ENCODE measurements at regions not wholly inside any gene's neighbourhood (a gene's known extent, or its start where the extent isn't known, plus 50 kb on each side); places are given as distances from the start of the nearest gene placed in this dataset.

DNA sequence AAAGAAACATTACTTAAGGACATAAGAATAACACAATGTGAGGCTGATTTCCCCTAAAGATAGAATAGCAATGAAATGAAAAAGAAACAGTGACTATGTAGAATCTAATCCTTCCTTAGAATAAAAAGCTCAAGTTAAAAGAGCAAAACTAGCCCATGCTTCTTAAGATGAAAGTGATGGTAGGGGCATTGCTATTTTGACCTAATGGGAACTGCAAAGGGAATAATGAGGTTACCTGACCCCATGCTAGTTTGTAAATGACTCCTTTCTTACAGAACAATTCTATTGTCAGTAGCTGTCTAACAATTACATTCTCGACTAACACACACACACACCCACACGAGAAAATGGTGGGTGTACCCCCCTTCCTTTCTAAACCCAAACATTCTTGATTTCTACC, 575.8 kb downstream of the CSNK1G3 start:
- no peak for FAIRE-seq

DNA sequence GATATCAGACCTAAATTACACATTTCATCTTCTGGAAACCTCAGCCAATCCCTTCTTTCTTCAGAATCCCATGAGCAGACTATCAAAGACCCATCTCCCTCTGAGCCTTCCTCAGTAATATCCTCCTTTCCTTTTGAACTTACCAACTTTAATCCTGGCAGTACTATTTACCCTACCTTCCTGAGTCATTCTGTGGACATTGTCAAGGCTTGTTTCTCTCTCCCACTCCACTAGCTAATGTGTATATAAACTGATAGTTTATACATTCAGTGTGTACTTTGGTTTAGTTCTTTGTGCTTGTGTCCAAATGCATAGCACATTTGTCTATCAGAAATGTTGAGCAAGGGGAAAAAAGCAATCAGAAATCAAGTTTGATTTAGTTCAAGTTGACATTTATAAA, 568.3 kb downstream of the CSNK1G3 start:
- no peak for FAIRE-seq

DNA sequence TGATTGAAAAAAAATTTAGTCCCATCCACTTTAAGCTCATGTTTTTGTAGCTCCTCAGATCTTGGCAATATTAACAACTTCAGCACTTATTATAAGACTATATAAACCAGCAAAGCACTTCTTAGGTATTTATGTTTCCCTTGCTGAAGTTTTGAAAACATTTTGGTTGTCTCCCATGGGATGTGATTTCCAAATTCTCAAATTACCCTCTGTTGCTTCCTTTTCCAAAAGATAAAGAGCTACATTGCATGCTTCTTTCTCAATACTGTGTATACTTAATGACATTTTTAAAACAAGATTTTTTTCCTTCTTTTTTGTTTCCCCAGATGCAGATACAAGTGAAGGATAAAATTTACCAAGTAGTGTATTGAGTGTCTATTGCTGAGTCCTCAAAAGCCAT, 567.1 kb downstream of the CSNK1G3 start:
- no peak for FAIRE-seq

DNA sequence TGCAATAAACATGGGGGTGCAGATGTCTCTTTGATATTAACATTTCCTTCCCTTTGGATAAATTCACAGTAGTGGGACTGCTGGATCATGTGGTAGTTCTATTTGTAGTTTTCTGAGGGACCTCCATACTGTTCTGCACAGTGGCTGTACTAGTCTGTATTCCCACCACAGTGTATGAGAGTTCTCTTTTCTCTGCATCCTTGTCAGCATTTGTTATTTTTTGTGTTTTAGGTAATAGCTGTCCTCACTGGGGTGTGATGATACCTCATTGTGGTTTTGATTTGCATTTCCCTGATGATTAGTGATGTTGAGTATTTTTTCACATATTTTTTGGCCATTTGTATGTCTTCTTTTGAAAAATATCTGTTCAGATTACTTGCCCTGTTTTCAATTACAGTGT, 562.5 kb downstream of the CSNK1G3 start:
- no peak for FAIRE-seq

DNA sequence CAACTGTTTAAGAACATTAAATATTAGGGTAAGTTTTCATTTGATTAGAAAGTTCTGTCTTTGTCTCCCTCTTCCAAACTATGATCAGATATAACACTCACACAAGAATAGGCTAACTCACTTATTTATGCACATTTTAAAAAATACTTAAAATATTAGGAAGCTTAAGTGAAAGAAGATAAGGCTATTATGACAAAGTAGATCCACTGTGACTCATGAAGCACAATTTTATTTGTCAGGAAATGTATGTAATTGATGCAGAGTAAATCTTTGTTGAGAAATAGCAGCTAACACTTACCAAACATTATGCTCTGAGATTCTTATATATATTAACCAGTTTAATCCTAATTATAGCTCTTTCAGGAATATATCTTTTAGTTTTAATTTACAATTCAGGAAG, 560.6 kb downstream of the CSNK1G3 start:
- FAIRE-seq, result no peak

DNA sequence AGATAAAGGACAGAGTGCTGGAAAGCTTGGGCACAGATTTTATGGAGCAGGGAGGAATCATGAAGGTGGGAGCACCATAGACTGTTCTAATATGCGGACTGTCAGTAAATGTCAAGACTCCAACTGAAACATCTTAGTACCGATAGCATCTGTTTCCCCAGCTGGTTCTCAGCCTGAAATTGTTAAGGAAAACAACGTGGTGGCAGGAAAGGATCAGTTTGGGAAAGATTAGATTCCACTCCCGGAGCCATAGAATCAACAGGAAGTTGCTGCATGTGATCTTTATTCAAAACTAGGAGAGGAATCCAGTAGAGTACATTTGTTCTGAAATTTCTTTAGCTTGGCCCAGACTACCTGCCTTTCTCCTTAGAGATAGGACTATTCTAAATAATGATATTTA, 559.1 kb downstream of the CSNK1G3 start:
- no peak for FAIRE-seq

DNA sequence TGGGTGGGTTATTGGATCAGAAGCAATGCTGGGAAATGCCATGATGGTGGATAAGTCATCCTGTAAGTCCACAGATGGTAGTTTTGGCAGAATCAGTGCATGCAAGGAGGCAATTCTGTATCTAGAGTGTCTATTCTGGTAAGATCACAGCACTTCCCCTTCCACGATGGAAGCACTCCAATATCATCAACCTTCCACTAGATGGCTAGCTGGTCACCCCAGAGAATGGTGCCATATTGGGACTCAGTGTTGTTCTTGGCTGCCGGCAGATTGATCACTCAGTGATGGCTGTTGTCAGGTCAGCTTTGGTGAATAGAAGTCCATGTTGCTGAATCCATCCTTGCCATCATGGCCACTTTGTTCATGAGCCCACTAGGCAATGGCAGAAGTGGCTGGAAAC, 553.5 kb downstream of the CSNK1G3 start:
- FAIRE-seq, result no peak

DNA sequence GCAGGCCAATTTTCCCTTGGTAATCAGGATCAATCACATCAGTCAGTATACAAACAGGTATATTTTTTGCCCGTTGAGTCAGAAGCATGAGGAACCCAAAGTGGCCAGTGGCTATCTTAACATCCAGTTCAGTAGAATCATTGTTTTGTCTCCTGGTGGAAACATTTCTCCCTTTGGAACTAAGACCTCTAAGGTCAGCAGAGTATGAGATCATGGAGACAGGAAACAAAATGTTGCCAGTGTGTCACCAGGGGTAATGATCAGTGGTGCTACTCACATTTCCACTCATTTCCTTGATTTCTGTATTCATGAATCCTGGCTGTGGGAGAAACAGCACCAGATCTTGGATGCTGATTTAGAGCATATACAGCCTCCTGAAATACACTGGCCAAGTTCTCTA, 553.0 kb downstream of the CSNK1G3 start:
- FAIRE-seq, result no peak

DNA sequence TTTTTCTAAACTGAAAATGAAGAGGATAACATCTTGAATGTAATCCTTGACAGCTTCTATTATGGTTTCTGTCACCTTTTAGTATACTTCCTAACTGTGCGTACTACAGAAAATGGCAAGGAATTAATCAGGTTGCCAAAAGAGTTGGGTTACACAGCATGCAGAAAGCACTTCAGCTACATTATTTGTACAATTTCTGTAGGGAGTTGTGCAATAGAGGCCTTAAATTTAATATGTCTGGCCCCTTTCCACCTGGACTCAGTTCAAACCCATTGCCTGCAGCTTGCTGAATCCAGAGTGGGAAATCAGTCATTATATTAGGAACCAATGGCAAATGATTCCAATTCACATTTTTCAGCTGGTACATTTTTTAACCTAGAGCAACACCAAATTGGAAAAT, 549.7 kb downstream of the CSNK1G3 start:
- no peak for FAIRE-seq

DNA sequence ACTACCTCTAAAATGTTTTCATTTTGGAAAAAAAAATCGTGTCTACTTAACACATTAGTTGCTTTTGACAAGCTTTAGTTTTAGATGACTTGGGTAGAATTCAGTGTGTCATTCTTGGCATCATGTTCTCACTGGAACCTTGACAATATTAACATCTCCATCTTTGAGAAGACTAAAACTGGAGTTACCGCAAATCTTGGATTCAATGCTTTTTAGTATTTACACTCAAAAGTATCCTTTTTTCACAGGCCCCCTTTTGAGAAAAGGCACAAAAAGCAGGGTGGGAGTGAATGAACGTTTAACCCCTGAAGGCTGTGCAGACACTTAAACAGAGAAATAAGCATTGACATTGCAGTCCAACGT, 549.1 kb downstream of the CSNK1G3 start:
- no peak for FAIRE-seq

DNA sequence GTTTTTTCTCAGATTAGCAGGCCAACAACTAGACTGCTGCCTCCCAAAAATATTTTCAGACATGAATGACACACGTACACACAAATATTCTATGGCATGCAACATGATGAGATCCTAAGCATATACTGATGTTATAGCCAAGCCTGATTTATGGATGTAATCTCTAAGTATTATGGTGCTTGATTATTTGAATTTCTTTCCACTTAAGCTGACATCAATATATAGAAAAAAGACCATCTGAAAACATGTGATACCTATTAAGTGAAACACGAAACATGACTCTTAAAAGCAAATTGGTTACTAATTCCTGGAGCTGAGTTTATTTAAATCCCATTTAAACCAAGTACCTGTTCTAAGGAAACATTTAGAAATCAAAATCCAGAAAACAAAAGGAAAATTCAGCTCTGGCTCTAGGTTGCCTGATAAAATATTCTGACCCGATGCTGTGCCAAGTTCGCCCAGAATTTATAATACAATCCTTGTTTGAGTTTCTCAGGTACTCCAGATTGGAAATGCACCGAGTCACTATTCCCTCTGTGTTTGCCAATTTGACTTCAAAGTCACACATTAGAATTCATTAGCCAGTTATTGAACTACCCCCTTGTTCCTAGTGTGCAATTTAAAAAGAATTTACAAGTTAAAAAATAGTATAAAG, 548.6 kb downstream of the CSNK1G3 start:
- FAIRE-seq, result no peak

DNA sequence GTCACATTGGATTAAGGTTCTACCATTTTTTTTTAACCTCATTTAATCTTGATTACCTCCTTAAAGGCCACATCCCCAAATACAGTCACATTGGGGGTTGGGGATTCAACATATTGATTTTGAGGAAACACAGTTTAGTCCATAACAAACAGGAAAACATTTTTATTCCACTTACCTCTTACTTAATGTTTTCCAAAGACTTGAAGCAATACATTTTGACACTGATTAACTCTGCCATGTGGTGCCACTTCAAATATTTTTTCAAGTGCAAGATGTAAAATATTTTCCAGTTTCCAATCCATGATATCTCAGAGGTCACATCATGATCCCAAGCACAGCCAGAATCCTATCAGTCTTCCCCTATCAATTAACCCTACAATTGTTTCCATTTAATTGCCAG, 548.0 kb downstream of the CSNK1G3 start:
- FAIRE-seq, result no peak

DNA sequence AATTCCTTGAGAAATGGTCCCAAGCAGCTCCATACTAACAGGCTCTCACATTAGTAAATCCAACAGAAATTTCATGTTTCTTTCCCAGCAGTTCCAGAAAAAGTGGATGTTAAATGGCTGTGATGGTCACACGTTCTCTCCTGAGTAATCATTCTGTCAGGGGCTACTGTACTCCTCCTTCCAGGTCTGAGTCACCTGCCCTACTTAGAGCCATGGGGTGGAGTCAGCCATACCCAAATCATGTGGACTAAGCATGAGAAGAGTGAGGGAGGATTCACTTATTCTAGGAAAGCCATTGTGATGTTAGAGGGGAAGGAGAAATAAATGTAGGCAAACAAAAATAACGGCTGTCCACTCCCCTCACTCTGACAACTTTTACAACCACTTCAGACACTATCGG, 547.2 kb downstream of the CSNK1G3 start:
- FAIRE-seq, result no peak

DNA sequence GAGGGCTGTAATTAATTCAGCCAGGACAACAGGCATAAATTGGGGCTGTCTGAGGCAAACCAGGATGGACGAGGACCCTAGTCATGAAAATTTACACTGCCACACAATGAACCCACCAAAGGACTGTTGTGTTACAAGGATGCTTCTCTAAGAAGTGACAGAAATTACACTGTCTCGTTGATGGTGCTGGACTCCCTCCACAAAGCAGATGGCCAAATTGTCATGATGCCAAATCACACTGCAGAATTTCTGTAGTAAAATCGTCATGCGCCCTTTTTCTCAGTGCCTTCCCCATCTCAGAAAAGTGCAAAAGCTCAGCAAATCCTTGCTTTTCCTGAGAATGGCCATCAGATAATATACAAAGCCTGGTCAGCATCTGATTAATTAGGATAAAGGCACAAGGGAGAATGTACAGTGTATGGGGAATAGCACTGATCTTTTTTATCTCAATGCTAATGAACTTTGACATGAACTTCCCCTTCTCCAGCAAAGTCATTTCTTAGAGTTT, 545.8 kb downstream of the CSNK1G3 start:
- no peak for FAIRE-seq

DNA sequence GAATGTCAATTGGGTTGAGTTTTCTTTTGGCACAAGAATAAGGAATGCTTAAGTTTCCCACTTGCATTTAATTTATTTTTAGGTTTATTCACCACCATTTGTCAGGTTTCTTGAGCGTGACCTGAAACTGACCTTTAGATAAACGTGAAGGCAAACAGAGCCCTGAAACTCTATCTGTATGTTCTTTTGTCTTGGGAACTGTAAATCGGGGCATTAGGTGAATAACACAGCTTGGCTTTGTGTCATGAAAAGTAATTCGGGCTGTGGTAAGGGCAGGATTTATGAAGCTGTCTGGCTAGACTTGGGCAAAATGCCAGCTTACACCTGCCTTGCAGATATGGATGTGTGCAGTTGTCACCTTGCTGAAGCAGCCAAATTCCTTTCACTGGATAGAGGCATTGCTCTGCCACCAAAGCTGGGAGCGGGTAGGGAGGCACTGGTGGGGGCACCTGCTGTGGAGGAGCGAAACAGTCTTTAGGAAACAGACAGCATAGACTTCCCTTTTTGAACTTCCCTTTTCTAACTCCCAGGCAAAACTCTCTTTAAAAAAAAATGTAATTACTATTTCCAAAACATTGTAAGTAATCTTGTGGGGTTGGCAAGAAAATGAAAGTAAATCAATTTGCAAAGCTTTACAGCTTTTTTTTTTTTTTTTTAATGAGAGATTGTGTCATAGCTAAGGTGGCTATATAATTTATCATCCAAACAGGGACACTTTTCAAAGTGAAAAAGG, 545.2 kb downstream of the CSNK1G3 start:
- FAIRE-seq, result no peak

DNA sequence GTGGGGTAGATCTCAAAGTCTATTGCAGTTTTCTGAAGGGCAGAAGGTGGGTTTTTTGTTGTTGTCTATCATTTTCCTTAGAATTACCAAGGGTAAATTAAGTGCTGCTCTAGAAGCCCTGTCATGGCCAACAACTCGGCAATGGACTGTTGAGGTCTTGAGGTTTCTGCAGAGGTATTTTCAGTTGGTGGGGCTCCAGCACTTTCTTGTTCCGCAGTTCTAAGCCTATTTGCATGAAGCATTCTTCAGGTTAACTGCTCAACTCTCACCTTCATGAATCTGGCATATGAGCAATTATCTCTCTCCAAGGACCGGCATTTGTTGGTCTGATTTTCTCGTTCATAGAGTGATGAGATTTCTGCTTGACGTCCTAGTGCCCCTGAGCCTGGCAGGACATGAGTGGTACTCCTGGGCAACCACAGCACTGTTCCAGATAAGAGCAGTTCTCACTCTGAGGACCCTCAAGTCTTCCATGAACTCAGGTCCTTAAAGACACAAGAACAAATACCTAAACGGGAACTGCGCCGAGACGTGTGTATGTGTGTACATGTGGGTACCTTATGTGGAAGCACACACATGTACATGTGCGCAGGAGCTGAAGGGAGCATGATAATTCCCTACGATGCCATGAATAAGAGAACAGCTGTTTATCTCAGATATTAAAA, 544.5 kb downstream of the CSNK1G3 start:
- FAIRE-seq, result no peak

DNA sequence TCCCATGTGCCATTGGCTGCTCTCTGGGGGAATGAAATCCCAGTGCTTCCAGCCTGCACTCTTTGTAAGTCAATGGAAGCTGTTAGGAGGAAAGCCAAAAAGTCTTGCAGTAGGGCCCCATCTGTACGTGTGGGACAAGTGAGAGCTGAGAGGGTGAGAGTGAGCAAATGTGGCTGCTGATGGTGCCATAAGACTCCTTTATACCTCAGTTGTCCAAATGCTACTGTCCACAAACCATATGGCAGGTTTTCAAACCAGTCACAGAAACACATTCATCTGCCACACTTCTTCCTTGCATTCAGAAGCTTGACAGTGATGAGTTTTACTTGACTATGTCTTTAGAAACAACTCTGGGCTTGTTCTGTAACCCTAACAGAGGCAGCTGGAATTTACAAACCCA, 543.8 kb downstream of the CSNK1G3 start:
- no peak for FAIRE-seq

DNA sequence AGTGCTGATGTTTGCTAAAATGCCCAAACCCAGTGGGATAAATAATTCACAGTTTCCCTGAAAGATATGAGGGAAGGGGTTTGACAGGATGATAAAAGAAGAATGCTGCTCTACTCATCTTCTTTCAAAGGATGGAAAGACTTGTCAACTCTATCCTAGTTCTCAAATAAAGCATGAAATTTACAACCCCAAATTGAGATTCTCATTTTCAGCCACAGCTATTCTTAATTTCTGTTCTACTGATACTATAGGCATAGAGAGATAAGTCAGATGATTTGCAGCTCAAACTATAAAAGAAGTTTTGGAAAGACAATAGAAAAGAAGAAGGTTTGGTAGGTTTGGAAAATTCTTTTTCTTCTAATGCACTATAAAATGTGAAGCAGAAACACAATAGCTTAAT, 542.6 kb downstream of the CSNK1G3 start:
- no peak for FAIRE-seq

DNA sequence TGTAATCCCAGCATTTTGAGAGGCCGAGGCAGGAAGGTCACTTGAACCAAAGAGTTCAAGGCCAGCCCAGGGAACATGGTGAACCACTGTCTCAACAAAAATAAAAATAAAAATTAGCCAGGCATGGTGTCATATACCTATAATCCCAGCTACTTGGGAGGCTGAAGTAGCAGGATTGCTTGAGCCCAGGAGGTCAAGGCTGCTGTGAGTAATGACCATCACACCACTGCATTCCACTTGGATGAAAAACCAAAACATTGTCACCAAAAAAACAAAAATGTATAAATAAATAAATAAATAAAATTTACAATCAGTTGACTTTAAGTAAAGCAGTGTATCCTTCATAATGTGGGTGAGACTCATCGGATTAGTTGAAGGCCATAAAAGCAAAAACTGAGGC, 541.4 kb downstream of the CSNK1G3 start:
- no peak for FAIRE-seq

DNA sequence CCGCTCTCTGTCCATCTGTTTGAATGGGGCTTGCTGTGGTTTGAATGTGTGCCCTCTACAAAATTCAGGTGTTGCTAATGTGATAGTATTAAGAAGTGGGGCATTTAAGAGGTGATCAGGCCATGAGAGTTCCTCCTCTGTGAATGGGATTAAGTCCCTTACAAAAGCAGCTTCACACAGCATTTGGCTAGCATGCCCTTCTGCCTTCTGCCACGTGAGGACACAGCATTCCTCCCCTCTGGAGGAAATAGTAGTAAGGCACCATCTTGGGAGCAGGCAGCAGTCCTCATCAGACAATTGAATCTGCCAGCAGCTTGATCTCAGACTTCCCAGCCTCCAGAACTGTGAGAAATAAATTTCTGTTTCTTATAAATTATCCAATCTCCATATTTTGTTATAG, 540.2 kb downstream of the CSNK1G3 start:
- FAIRE-seq, result no peak

DNA sequence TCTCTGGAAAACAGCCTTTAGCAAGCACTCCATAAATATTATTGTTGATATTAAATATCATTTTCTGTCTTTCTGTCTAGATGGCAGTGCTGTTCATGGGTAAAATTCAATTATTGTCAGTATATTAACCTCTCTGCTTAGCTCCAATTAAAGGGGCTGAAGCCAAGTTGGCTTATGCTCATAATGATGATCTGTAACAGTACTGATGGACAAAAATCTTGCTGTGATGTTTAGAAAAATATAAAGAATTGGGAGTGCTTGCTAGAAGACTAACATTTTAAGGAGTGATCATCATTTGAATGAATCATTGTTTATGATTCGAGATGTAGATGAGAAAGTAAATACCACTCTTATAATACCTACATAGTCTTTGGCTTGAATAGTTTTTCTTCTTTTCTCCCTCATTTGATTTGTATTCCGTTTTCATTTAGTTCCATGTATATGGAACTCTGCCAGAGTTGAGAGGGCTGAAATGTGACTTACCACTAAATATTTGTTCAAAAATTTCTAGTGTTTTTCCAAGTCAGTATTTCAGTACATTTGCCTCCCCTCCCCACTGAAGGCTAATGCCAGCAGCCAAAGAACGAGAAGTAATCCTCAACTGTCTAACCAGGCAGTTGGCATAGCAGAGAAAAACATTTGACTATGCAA, 538.3 kb downstream of the CSNK1G3 start:
- FAIRE-seq, result no peak

DNA sequence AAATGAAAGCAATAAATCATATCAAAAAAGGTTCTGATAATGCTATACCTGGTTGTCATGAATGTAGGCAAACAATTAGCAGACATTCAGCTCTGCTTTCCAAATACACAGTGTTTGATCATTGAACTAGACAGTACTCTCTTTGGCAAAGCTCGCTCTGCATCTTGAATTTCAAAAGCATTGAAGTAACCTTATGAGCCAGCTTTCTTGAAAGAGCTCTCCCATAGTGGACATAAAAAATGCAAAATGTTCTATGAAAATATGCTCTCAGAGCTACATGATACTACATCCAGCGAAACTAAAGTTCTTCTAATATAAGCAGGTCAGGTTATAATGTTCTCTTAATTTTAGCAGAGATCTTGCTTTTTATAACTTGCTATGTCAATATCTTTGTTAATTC, 533.4 kb downstream of the CSNK1G3 start:
- no peak for FAIRE-seq

DNA sequence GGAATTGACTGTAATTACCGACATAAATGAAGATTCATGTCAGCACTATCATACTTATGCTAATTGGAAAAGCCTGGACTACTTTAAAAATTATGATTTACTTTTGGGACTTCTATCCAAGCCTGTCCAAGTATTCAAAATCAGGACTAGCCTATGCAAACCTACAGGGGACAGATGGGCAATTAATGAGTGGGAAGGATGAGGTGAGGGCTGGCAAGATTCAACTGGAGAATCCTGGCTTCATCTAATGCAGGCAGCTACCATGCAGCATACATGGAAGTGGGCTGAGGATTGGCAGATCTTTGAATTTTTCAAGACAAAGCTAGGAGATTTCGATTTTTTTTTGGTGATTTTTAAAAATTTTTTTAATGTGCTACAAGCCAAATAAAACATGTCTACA, 532.6 kb downstream of the CSNK1G3 start:
- FAIRE-seq, result no peak

DNA sequence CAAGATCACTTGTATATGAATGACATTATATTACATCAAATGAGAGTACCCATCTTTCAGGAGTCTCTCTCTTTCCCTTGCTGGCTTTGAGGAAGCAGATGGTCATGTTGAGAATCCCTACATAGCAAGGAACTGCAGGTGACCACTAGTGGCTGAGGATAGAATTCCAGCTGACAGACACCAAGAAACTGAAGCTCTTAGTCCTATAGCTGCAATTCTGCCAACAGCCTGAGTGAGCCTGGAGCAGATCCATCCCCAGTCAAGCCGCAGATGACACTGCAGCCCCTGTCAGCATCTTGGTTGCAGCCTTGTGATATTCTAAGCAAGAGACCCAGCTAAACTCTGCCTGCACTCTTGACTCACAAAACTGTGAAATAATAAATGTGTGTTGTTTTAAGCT, 531.5 kb downstream of the CSNK1G3 start:
- FAIRE-seq, result no peak

All from G401.6 (cell line).